GM12878 (cell line): ENCODE measurements at regions not wholly inside any gene's neighbourhood (a gene's known extent, or its start where the extent isn't known, plus 50 kb on each side); places are given as distances from the start of the nearest gene placed in this dataset.

Source experiments
- ATAC-seq: fragments of 200-7000 bp; cut with Tn5 transposase; 3 replicates; pipeline ENCODE4 v1.9.1; 2020; ENCODE audit warnings: mild to moderate bottlenecking, moderate library complexity
- BruUV-seq: library from RNA; stranded (reverse); fragments of 400-500 nt; replicated peaks from 2 replicates; lab custom pipeline; 2021; lab: Mats Ljungman, UMichigan
- CTCF ChIA-PET: fragments of 300-600 bp; sonication (Branson Sonifier 250); formaldehyde crosslinking; extraction: SDS; loops from one replicate; lab custom pipeline; 2021; ENCODE audit warnings: inconsistent platforms; lab: Yijun Ruan, JAX
- POLR2A ChIA-PET: fragments of 350-600 bp; formaldehyde crosslinking; extraction: SDS; loops from one replicate; lab custom pipeline; 2021; ENCODE audit warnings: inconsistent platforms; lab: Charles Lee
- RAD21 ChIA-PET: fragments of 300-600 bp; sonication (Branson Sonifier 250); formaldehyde crosslinking; loops from one replicate; lab custom pipeline; 2023; ENCODE audit warnings: antibody characterized with exemption; ENCODE audit not compliant: unreplicated experiment; lab: Charles Lee
- SMC1A ChIA-PET: fragments of 300-600 bp; sonication (Branson Sonifier 250); formaldehyde crosslinking; loops from one replicate; lab custom pipeline; 2023; ENCODE audit not compliant: unreplicated experiment, uncharacterized antibody; lab: Charles Lee
- DNase-seq: peaks from one replicate; pipeline ENCODE4 v3.0.0-alpha.2; 2011; ENCODE audit warnings: low read depth, low spot score
- FAIRE-seq: peaks from 3 replicates; lab custom pipeline; 2011; peaks lifted over from hg19 to GRCh38; lab: Jason Lieb, UNC
- H2AFZ ChIP-seq: 2 replicates; pipeline ENCODE4 v1.6.0; 2011; ENCODE audit warnings: low read depth, low read length, control low read depth; ENCODE audit not compliant: control insufficient read depth
- H3K27ac ChIP-seq: 2 replicates; pipeline ENCODE4 v1.5.1; 2011; ENCODE audit warnings: control low read depth; ENCODE audit not compliant: control insufficient read depth, insufficient read depth
- H3K27me3 ChIP-seq, 2 experiments: replicated peaks in 1 of 2; 2 replicates each; pipeline versions ENCODE4 v1.6.0 to v1.6.1; 2011; ENCODE audit warnings: low read length in 1 of 2; ENCODE audit not compliant: control insufficient read depth in 2 of 2, insufficient read depth in 2 of 2
- H3K36me3 ChIP-seq, 2 experiments: 2 replicates each; pipeline ENCODE4 v1.5.1; 2011; ENCODE audit warnings: low read length in 1 of 2; ENCODE audit not compliant: control insufficient read depth in 2 of 2, insufficient read depth in 2 of 2
- H3K4me1 ChIP-seq: 2 replicates; pipeline ENCODE4 v1.6.1; 2011; ENCODE audit warnings: mild to moderate bottlenecking, low read length, moderate library complexity, mixed read lengths; ENCODE audit not compliant: control insufficient read depth, insufficient read depth
- H3K4me2 ChIP-seq: 2 replicates; pipeline ENCODE4 v1.6.0; 2011; ENCODE audit warnings: control low read depth; ENCODE audit not compliant: control insufficient read depth, insufficient read depth
- H3K4me3 ChIP-seq: fragments of 200-600 bp; sonication (generic); 2 replicates; pipeline ENCODE4 v1.5.1; 2016
- H3K79me2 ChIP-seq: 2 replicates; pipeline ENCODE4 v1.6.0; 2011; ENCODE audit warnings: low read length; ENCODE audit not compliant: control insufficient read depth, insufficient read depth
- H3K9ac ChIP-seq: 2 replicates; pipeline ENCODE4 v1.8.0; 2011; ENCODE audit warnings: low read length, control low read depth, mixed read lengths; ENCODE audit not compliant: control insufficient read depth, insufficient read depth
- H3K9me3 ChIP-seq: replicated peaks from 3 replicates; pipeline ENCODE4 v1.5.1; 2011; ENCODE audit warnings: mild to moderate bottlenecking, low read length; ENCODE audit not compliant: control insufficient read depth, insufficient read depth
- H4K20me1 ChIP-seq: 2 replicates; pipeline ENCODE4 v1.6.0; 2011; ENCODE audit not compliant: control insufficient read depth, insufficient read depth
- DPF2 ChIP-seq: fragments of 450-650 bp; IDR thresholded peaks from 2 replicates; pipeline ENCODE4 v1.6.1; 2017; ENCODE audit warnings: mild to moderate bottlenecking
- ESRRA ChIP-seq: IDR thresholded peaks from 2 replicates; pipeline ENCODE4 v1.6.1; 2012; ENCODE audit warnings: mild to moderate bottlenecking, low read length, improper control_type of control experiment
- FOXK2 ChIP-seq: fragments of 450-650 bp; IDR thresholded peaks from 2 replicates; pipeline ENCODE4 v1.6.1; 2017; ENCODE audit warnings: mild to moderate bottlenecking, moderate library complexity
- IKZF1 ChIP-seq: fragments of 450-650 bp; conservative IDR thresholded peaks from 2 replicates; pipeline ENCODE4 v1.6.1; 2017; ENCODE audit warnings: antibody characterized with exemption, mild to moderate bottlenecking
- KAT2A ChIP-seq: conservative IDR thresholded peaks from 2 replicates; pipeline ENCODE4 v1.6.1; 2011; ENCODE audit warnings: low read depth, low read length; ENCODE audit not compliant: control insufficient read depth
- LARP7 ChIP-seq: fragments of 450-650 bp; IDR thresholded peaks from 2 replicates; pipeline ENCODE4 v1.6.1; 2017; ENCODE audit warnings: mild to moderate bottlenecking
- MEF2A ChIP-seq: IDR thresholded peaks from 2 replicates; pipeline ENCODE4 v1.6.1; 2011; ENCODE audit warnings: low read depth, mild to moderate bottlenecking, low read length, moderate library complexity; ENCODE audit not compliant: insufficient read depth
- MEF2B ChIP-seq: fragments of 450-650 bp; IDR thresholded peaks from 2 replicates; pipeline ENCODE4 v1.6.1; 2018; ENCODE audit warnings: mild to moderate bottlenecking, moderate library complexity; ENCODE audit not compliant: partially characterized antibody, poor library complexity, severe bottlenecking
- NFYA ChIP-seq: IDR thresholded peaks from 2 replicates; pipeline ENCODE4 v1.6.1; 2011; ENCODE audit warnings: low read depth, mild to moderate bottlenecking, low read length, improper control_type of control experiment, borderline replicate concordance
- RBBP5 ChIP-seq: fragments of 200-600 bp; sonication (generic); conservative IDR thresholded peaks from 2 replicates; pipeline ENCODE4 v1.6.1; 2016
- RCOR1 ChIP-seq: conservative IDR thresholded peaks from 2 replicates; pipeline ENCODE4 v1.6.1; 2012; ENCODE audit warnings: low read depth, low read length, improper control_type of control experiment
- SMC3 ChIP-seq: IDR thresholded peaks from 2 replicates; pipeline ENCODE4 v1.6.1; 2011; ENCODE audit warnings: low read length, improper control_type of control experiment, borderline replicate concordance
- SUPT20H ChIP-seq: IDR thresholded peaks from 2 replicates; pipeline ENCODE4 v1.6.1; 2011; ENCODE audit warnings: low read depth, mild to moderate bottlenecking, low read length, moderate library complexity, borderline replicate concordance; ENCODE audit not compliant: control insufficient read depth
- TARDBP ChIP-seq: IDR thresholded peaks from 2 replicates; pipeline ENCODE4 v1.6.1; 2016; ENCODE audit warnings: borderline replicate concordance
- TCF3 ChIP-seq: IDR thresholded peaks from 2 replicates; pipeline ENCODE4 v1.6.1; 2012; ENCODE audit warnings: low read depth, mild to moderate bottlenecking, low read length, borderline replicate concordance; ENCODE audit not compliant: insufficient read depth
- WGBS: methylation state at CpG from one replicate; pipeline ENCODE4 v1.1.6; 2016; ENCODE audit warnings: low lambda C conversion rate; ENCODE audit not compliant: insufficient replicate concordance, insufficient coverage; ENCODE audit errors: missing lambda C conversion rate; 5-methylcytosine and 5-hydroxymethylcytosine counted together
- in situ Hi-C: fragments of 300-500 bp; cut with MboI; formaldehyde crosslinking; loops from 9 replicates; pipeline ENCODE4 v1.14.3; 2018; ENCODE audit warnings: mixed read lengths
- intact Hi-C: fragments of 100-400 bp; cut with micrococcal nuclease; formaldehyde crosslinking; loops from one replicate; pipeline ENCODE4 v1.14.2; 2022; ENCODE audit not compliant: unreplicated experiment
- TF ChIP-seq, protein P1 (sequence below): fragments of 450-650 bp; IDR thresholded peaks from 2 replicates; pipeline ENCODE4 v1.6.1; 2016; ENCODE audit warnings: mild to moderate bottlenecking, moderate library complexity, borderline replicate concordance
- TF ChIP-seq, protein P2 (sequence below): IDR thresholded peaks from 2 replicates; pipeline ENCODE4 v1.6.1; 2011; ENCODE audit warnings: low read depth, mild to moderate bottlenecking, low read length, moderate library complexity, borderline replicate concordance; ENCODE audit errors: extremely low read depth

DNA sequence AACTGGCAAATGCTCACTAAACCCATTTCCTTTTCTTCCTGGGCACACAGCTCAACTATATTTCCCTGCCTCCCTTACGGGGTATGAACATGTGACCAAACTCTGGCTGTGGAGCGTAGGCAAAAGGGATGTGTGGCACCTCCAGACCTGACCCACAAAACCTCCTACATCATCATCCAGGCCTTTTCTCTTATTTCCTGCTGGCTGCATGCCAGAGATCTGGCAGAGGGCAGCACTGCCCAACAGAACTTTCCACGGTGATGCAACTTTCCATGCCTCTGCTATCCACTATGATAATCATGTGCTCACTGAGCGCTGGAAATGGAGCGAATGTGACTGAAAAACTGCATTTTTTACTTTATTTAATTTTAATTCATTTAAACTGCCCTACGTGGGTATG lies 99.6 kb upstream of the CACNA1E start:
- BruUV-seq: no TSS peak
- DNase-seq: no peak
- 28% methylated on average over 6 of the region's 6 CpGs for WGBS

More for the DNA sequence above, 99.6 kb upstream of the CACNA1E start:
- Histone ChIP-seq H3K9me3 (no peaks in the 10 kb centered on the region), H3K4me2 (no peak overlapping the region), H3K4me3 (no peak overlapping the region), H2AFZ (no peak overlapping the region), H3K9ac (no peak overlapping the region), H3K36me3 (no peaks in the 10 kb centered on the region), H3K27ac (no peak overlapping the region), H3K79me2 (no peaks in the 10 kb centered on the region), H3K4me1 (no peaks in the 10 kb centered on the region), H3K27me3 (no peaks in the 10 kb centered on the region), H4K20me1 (no peaks in the 10 kb centered on the region)
- TF ChIP-seq TARDBP: no peak
- TF ChIP-seq FOXK2: no peak
- no peak for TF ChIP-seq RCOR1
- TF ChIP-seq SUPT20H: no peak
- no peak for TF ChIP-seq TCF3
- TF ChIP-seq IKZF1: no peak
- TF ChIP-seq ESRRA: no peak
- TF ChIP-seq SMC3: no peak
- TF ChIP-seq KAT2A: no peak
- no peak for TF ChIP-seq NFYA
- TF ChIP-seq, protein P1, sequence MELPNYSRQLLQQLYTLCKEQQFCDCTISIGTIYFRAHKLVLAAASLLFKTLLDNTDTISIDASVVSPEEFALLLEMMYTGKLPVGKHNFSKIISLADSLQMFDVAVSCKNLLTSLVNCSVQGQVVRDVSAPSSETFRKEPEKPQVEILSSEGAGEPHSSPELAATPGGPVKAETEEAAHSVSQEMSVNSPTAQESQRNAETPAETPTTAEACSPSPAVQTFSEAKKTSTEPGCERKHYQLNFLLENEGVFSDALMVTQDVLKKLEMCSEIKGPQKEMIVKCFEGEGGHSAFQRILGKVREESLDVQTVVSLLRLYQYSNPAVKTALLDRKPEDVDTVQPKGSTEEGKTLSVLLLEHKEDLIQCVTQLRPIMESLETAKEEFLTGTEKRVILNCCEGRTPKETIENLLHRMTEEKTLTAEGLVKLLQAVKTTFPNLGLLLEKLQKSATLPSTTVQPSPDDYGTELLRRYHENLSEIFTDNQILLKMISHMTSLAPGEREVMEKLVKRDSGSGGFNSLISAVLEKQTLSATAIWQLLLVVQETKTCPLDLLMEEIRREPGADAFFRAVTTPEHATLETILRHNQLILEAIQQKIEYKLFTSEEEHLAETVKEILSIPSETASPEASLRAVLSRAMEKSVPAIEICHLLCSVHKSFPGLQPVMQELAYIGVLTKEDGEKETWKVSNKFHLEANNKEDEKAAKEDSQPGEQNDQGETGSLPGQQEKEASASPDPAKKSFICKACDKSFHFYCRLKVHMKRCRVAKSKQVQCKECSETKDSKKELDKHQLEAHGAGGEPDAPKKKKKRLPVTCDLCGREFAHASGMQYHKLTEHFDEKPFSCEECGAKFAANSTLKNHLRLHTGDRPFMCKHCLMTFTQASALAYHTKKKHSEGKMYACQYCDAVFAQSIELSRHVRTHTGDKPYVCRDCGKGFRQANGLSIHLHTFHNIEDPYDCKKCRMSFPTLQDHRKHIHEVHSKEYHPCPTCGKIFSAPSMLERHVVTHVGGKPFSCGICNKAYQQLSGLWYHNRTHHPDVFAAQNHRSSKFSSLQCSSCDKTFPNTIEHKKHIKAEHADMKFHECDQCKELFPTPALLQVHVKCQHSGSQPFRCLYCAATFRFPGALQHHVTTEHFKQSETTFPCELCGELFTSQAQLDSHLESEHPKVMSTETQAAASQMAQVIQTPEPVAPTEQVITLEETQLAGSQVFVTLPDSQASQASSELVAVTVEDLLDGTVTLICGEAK: no peak
- TF ChIP-seq RBBP5: no peak
- TF ChIP-seq, protein P2, sequence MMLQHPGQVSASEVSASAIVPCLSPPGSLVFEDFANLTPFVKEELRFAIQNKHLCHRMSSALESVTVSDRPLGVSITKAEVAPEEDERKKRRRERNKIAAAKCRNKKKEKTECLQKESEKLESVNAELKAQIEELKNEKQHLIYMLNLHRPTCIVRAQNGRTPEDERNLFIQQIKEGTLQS: no peak
- no peak for TF ChIP-seq MEF2A
- no peak for TF ChIP-seq DPF2
- TF ChIP-seq MEF2B: no peak
- TF ChIP-seq LARP7: no peak
- POLR2A ChIA-PET: no interaction called here
- FAIRE-seq: no peak
- intact Hi-C loops (no loop called here), in situ Hi-C loops (no loop called here)
- RAD21 ChIA-PET: no interaction called here
- CTCF ChIA-PET: interaction anchor here (1.2 kb wide), 1 partner anchor 571 kb away, joined by 3 read pairs; no protein-coding TSS in a partner anchor
- ATAC-seq: no peak
- SMC1A ChIA-PET: interaction anchor here (0.6 to 1.0 kb wide), 3 partner anchors 9 to 537 kb away, joined by 3 to 4 read pairs (median 3); no protein-coding TSS in a partner anchor
